Osteocyte (in vitro differentiated cells): ENCODE measurements at regions not wholly inside any gene's neighbourhood (a gene's known extent, or its start where the extent isn't known, plus 50 kb on each side); places are given as distances from the start of the nearest gene placed in this dataset.

Source experiments
- DNase-seq: peaks from one replicate; pipeline ENCODE4 v3.0.0; 2021; ENCODE audit warnings: mixed read lengths; ENCODE audit not compliant: unreplicated experiment; ENCODE audit errors: extremely low spot score
- H3K27ac Mint-ChIP-seq: one replicate; pipeline ENCODE4 v1.8.0; 2021; ENCODE audit warnings: mild to moderate bottlenecking, mixed read lengths; ENCODE audit not compliant: unreplicated experiment
- H3K27me3 Mint-ChIP-seq: one replicate; pipeline ENCODE4 v1.8.0; 2021; ENCODE audit warnings: mixed read lengths; ENCODE audit not compliant: unreplicated experiment
- H3K36me3 Mint-ChIP-seq: one replicate; pipeline ENCODE4 v1.8.0; 2021; ENCODE audit warnings: mixed read lengths; ENCODE audit not compliant: unreplicated experiment
- H3K4me1 Mint-ChIP-seq: one replicate; pipeline ENCODE4 v1.8.0; 2021; ENCODE audit warnings: mixed read lengths; ENCODE audit not compliant: unreplicated experiment
- H3K4me3 Mint-ChIP-seq: one replicate; pipeline ENCODE4 v1.8.0; 2021; ENCODE audit warnings: mild to moderate bottlenecking, moderate library complexity, mixed read lengths; ENCODE audit not compliant: unreplicated experiment
- H3K9me3 Mint-ChIP-seq: one replicate; pipeline ENCODE4 v1.8.0; 2021; ENCODE audit warnings: mixed read lengths; ENCODE audit not compliant: unreplicated experiment
- TF ChIP-seq, protein P1 (sequence below): fragments of 200-600 bp; sonication (generic); IDR thresholded peaks from 2 replicates; pipeline ENCODE4 v1.5.0; 2021; ENCODE audit warnings: antibody characterized with exemption, mild to moderate bottlenecking, moderate library complexity

DNA sequence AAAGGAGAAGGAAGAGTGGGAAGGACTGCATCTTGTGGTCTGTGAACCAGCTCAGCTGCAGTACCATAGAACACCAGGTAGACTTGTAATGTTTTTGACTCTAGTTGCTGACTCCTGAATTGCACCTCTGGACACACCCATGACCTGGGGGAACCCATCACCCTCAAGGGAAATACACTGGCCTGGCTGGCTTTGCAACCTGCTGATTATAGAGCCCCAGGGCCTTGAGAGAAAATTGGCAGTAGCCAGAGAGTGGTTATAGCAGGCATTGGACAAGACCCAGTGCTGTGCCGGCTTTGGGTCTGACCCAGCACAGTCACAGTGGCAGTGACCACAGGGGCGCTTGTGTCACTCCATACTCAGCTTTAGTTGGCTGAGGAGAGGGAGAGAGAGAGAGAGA is 902.3 kb downstream of the GRID1 start:
- Mint-ChIP-seq H3K36me3 (no peaks in the 10 kb centered on the region), H3K9me3 (peaks cover 18% of the 10 kb centered on the region), H3K27ac (no peak overlapping the region), H3K4me3 (no peak overlapping the region), H3K4me1 (no peaks in the 10 kb centered on the region), H3K27me3 (no peaks in the 10 kb centered on the region)
- TF ChIP-seq, protein P1, sequence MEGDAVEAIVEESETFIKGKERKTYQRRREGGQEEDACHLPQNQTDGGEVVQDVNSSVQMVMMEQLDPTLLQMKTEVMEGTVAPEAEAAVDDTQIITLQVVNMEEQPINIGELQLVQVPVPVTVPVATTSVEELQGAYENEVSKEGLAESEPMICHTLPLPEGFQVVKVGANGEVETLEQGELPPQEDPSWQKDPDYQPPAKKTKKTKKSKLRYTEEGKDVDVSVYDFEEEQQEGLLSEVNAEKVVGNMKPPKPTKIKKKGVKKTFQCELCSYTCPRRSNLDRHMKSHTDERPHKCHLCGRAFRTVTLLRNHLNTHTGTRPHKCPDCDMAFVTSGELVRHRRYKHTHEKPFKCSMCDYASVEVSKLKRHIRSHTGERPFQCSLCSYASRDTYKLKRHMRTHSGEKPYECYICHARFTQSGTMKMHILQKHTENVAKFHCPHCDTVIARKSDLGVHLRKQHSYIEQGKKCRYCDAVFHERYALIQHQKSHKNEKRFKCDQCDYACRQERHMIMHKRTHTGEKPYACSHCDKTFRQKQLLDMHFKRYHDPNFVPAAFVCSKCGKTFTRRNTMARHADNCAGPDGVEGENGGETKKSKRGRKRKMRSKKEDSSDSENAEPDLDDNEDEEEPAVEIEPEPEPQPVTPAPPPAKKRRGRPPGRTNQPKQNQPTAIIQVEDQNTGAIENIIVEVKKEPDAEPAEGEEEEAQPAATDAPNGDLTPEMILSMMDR, result no peak
- DNase-seq, result no peak

DNA sequence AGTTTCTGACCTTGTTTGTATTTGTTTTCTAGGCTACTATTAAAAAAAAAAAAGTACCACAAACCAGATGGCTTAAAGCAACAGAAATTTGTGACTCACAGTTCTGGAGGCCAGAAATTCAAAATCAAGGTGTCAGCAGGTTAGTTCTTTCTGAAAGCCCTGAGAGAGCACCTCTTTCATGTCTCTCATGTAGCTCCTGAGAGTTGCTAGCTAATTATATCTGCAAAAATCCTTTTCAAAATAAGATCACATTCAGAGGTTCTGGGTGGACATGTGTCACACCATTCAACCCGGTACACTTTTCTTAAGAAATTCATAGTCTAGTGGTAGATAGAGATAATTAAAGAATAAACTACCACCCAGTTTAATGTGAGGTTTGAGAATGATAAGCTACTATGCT is 888.6 kb downstream of the GRID1 start:
- TF ChIP-seq, protein P1, result no peak
- Mint-ChIP-seq H3K27me3 (no peaks in the 10 kb centered on the region), H3K4me3 (no peak overlapping the region), H3K4me1 (no peaks in the 10 kb centered on the region), H3K27ac (no peak overlapping the region), H3K9me3 (peaks cover 2% of the 10 kb centered on the region), H3K36me3 (no peaks in the 10 kb centered on the region)
- DNase-seq, result no peak

DNA sequence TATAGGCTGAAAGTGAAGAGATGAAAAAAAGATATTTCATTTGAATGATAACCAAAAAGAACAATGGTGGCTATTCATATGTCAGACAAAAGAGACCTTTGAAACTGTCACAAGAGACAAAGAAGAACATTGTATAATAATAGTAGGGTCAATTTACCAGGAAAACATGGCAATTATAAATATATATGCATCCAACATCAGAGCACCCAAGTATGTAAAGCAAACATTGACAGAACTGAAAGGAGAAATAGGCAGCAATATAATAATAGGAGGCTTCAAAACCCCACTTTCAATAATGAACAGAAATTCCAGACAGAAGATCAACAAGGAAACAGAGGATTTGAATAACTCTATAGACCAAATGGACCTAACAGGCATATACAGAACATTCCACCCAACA is 876.2 kb downstream of the GRID1 start:
- Mint-ChIP-seq H3K4me1 (no peaks in the 10 kb centered on the region), H3K9me3 (peaks cover 3% of the 10 kb centered on the region), H3K36me3 (no peaks in the 10 kb centered on the region), H3K27ac (no peak overlapping the region), H3K4me3 (no peak overlapping the region), H3K27me3 (no peaks in the 10 kb centered on the region)
- TF ChIP-seq, protein P1, result no peak
- no peak for DNase-seq

DNA sequence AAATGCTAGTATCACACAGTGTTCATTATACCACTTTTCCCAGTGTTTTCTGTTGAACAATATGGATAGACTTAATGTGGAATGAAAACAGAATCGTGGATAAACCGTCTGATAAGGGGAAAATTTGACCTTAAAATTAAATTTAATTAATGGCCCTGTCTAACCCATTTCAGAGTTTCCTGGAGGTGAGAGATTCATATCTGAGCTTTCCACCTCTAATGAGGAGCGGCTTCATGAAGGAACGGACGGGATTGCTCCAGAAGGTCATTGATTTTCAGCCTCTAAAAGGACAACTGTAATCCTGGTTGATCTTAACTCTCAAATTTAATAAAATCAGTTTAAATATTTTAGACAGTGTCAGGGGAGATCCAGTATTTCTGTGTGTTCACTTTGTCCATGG is 874.9 kb downstream of the GRID1 start:
- no peaks in the 10 kb centered on the region for H3K27me3 Mint-ChIP-seq
- H3K4me3 Mint-ChIP-seq, result no peak overlapping the region
- no peak overlapping the region for H3K27ac Mint-ChIP-seq
- DNase-seq, result no peak
- peaks cover 3% of the 10 kb centered on the region for H3K9me3 Mint-ChIP-seq
- no peaks in the 10 kb centered on the region for H3K36me3 Mint-ChIP-seq
- no peaks in the 10 kb centered on the region for H3K4me1 Mint-ChIP-seq
- TF ChIP-seq, protein P1, result no peak

DNA sequence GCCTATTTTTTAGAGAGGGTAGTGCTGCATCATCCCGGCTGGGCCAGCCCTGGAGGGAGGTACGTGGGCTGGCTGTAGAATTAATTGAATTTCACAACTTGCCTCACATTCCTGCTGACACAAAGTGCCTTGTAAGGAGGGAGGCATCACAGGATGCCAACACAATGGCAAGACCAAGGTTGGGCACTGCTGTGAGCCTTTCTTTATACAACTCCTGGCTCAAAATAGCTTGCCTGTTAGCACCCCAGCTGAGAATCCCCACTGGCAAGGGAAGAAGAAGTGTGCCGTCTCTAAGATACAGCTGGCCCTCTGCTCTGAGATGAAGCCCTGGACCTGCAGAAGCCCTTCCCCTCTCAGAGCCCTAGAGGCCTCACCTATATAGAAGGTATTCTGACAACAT is 873.9 kb downstream of the GRID1 start:
- H3K27ac Mint-ChIP-seq, result no peak overlapping the region
- TF ChIP-seq, protein P1, result no peak
- no peak overlapping the region for H3K4me3 Mint-ChIP-seq
- H3K4me1 Mint-ChIP-seq, result no peaks in the 10 kb centered on the region
- no peaks in the 10 kb centered on the region for H3K27me3 Mint-ChIP-seq
- H3K36me3 Mint-ChIP-seq, result no peaks in the 10 kb centered on the region
- peaks cover 3% of the 10 kb centered on the region for H3K9me3 Mint-ChIP-seq
- no peak for DNase-seq
